AG04450 (cell line): ENCODE measurements at regions not wholly inside any gene's neighbourhood (a gene's known extent, or its start where the extent isn't known, plus 50 kb on each side); places are given as distances from the start of the nearest gene placed in this dataset.

ENCODE experiments used
- CTCF ChIA-PET: fragments of 300-600, 350-600 bp; formaldehyde crosslinking; extraction: SDS; loops from one replicate; lab custom pipeline; 2022; ENCODE audit warnings: antibody characterized with exemption, inconsistent platforms; lab: Charles Lee
- POLR2A ChIA-PET: fragments of 350-600 bp; formaldehyde crosslinking; extraction: SDS; loops from one replicate; lab custom pipeline; 2021; ENCODE audit warnings: antibody characterized with exemption, inconsistent platforms; lab: Yijun Ruan, JAX
- DNase-seq: peaks from one replicate; pipeline ENCODE4 v3.0.0-alpha.2; 2011; ENCODE audit warnings: low read depth, low spot score
- H3K27ac ChIP-seq: one replicate; pipeline ENCODE4 v1.5.1; 2012; ENCODE audit warnings: low read depth, low read length, control low read depth
- H3K27me3 ChIP-seq: one replicate; pipeline ENCODE4 v1.6.0; 2012; ENCODE audit warnings: low read length; ENCODE audit not compliant: control insufficient read depth, insufficient read depth
- H3K4me3 ChIP-seq: 2 replicates; pipeline ENCODE4 v1.5.1; 2011; ENCODE audit warnings: mild to moderate bottlenecking, low read depth, low read length, control low read depth
- H3K9me3 ChIP-seq: 2 replicates; pipeline ENCODE4 v1.5.1; 2012; ENCODE audit warnings: low read length; ENCODE audit not compliant: control insufficient read depth, insufficient read depth
- TF ChIP-seq, protein P1 (sequence below): IDR thresholded peaks from 2 replicates; pipeline ENCODE4 v1.5.1; 2011; ENCODE audit warnings: low read depth, low read length, control low read depth, inconsistent platforms

DNA sequence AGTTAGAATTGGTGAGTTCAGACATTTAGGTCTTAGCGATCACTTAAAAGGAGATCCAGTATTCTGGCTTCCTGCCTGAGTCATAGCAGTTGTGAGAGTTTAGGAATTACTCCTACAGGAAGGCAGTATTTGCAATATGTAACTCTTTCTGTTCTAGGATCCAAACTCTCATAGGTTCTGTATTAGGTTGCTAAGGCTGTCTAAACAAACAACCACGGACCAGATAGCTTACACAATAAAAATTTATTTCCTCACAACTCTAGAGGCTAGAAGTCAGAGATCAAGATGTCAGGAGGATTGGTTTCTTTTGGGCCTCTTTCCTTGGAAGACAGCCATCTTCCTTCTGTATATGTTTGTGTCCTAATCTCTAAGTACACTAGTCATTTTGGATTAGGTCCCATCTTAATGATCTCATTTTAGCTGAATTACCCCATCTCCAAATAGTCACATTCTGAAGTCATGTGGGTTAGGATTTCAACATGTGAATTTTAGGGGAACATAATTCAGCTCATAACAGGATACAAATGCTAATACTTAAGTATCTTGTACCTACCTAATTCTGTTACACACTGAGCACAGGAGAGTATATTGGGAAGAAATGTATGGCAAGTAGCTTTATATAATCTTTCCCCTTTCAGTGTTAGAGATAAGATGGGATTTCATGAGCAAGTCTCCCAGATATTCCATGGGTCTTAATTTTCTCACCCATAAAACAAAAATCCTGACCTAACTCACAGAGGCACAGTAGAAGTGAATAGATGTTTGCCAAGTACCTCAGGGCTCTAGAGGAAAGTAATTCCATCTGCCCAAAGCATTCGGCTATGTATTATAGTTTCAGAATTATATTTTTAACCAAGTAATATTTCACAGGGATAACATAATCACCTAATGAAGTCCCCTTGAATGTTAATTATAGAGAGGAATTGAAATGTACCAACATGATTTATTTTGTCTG lies 144.4 kb downstream of the PTBP2 start:
- peak; percentile 99 for DNase-seq
- TF ChIP-seq, protein P1, sequence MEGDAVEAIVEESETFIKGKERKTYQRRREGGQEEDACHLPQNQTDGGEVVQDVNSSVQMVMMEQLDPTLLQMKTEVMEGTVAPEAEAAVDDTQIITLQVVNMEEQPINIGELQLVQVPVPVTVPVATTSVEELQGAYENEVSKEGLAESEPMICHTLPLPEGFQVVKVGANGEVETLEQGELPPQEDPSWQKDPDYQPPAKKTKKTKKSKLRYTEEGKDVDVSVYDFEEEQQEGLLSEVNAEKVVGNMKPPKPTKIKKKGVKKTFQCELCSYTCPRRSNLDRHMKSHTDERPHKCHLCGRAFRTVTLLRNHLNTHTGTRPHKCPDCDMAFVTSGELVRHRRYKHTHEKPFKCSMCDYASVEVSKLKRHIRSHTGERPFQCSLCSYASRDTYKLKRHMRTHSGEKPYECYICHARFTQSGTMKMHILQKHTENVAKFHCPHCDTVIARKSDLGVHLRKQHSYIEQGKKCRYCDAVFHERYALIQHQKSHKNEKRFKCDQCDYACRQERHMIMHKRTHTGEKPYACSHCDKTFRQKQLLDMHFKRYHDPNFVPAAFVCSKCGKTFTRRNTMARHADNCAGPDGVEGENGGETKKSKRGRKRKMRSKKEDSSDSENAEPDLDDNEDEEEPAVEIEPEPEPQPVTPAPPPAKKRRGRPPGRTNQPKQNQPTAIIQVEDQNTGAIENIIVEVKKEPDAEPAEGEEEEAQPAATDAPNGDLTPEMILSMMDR: no peak
- Histone ChIP-seq H3K4me3 (no peak overlapping the region), H3K27me3 (no peaks in the 10 kb centered on the region), H3K9me3 (no peaks in the 10 kb centered on the region), H3K27ac (peak overlapping the region; percentile 77)
- CTCF ChIA-PET: no interaction called here
- POLR2A ChIA-PET: interaction anchor here (1.1 to 1.2 kb wide), 2 partner anchors 14 to 327 kb away, joined by 3 read pairs; no protein-coding TSS in a partner anchor

DNA sequence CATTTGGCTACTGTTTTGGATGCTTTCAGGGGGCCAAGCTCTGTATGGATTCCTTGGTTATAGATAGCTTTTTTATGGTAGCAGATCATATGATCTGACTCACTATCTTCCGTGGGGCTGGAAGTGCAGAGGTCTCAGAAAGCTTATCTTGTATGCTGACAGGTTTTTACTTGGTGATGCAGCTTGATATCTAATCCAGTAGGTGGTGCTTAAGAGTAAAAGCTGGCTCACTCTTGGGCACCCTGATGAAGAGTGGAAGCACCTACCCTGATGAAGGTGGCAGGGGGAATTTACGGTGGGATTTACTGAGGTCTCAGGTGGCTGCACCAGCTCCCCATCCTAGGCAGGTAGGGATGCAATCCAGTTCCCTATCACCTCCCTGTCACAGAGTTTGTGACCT lies 151.2 kb downstream of the PTBP2 start:
- CTCF ChIA-PET: no interaction called here
- peaks cover 5% of the 10 kb centered on the region; the same call in 1 of the 2 replicates for H3K9me3 ChIP-seq
- no peak overlapping the region for H3K27ac ChIP-seq
- no peak for DNase-seq
- TF ChIP-seq, protein P1: no peak
- H3K27me3 ChIP-seq: no peaks in the 10 kb centered on the region
- no peak overlapping the region for H3K4me3 ChIP-seq
- POLR2A ChIA-PET: no interaction called here

DNA sequence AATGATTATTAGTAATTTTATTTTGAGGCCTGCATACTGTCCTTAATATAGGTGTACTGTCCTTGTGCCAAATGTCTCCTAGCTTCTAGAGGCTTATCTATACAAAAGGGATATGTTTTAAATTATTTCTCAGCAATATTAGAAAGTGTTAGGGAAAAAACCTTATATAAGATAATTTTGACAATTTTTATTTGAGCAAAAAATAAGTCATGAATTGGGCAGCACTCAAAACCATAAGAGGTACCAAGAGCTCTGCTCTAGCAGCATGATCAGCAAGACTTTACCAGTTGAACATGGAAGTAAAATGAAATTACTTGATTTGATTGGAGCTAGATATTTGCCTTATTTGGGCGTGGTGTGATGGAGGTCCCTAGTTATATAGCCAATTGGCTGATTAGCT lies 157.1 kb downstream of the PTBP2 start:
- no peak overlapping the region for H3K27ac ChIP-seq
- TF ChIP-seq, protein P1: no peak
- ChIA-PET POLR2A (no interaction called here), CTCF (no interaction called here)
- H3K9me3 ChIP-seq: no peaks in the 10 kb centered on the region; the same call in 1 of the 2 replicates
- no peak for DNase-seq
- H3K4me3 ChIP-seq: no peak overlapping the region
- H3K27me3 ChIP-seq: no peaks in the 10 kb centered on the region

DNA sequence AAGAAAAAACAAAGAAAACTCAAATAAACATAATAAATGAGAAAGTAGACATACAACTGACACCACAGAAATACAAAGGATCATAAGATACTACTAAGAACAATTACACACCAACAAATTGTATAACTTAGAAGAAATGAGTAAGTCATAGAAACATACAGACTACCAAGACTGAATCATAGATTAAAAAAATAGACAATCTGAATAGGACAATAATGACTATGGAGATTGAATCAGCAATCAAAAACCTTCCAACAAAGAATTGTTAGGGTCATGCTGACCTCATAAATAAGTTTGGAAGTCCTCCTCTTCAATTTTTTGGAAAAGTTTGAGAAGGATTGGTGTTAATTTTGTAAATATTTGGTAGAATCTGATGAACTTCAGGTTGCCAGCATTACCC lies 159.0 kb downstream of the PTBP2 start:
- TF ChIP-seq, protein P1: no peak
- Histone ChIP-seq H3K4me3 (no peak overlapping the region), H3K27me3 (no peaks in the 10 kb centered on the region), H3K27ac (no peak overlapping the region), H3K9me3 (no peaks in the 10 kb centered on the region)
- DNase-seq: no peak
- CTCF ChIA-PET: no interaction called here
- POLR2A ChIA-PET: no interaction called here

DNA sequence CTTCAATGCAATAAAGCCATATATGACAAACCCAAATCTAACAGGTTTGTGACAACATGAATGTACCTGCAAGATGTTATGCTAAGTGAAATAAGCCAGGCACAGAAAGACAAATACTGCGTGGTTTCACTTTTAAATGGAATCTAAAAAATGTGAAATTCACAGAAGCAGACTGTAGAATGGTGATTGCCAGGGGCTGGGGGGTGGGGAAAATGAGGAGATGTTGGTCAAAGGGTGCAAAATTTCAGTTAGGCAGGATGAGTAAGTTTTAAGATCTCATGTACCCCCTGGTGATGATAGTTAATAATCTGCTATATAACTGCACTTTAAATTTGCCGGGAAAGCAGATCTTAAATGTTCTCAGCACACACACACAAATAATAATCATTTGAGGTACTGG lies 160.5 kb downstream of the PTBP2 start:
- ChIA-PET CTCF (no interaction called here), POLR2A (no interaction called here)
- TF ChIP-seq, protein P1: no peak
- no peak for DNase-seq
- H3K4me3 ChIP-seq: no peak overlapping the region
- H3K27ac ChIP-seq: no peak overlapping the region
- H3K9me3 ChIP-seq: no peaks in the 10 kb centered on the region
- no peaks in the 10 kb centered on the region for H3K27me3 ChIP-seq
